HEK293T (cell line): ENCODE measurements at regions not wholly inside any gene's neighbourhood (a gene's known extent, or its start where the extent isn't known, plus 50 kb on each side); places are given as distances from the start of the nearest gene placed in this dataset.

Experiments used
- ARNT ChIP-seq: fragments of 450-650 bp; IDR thresholded peaks from 2 replicates; pipeline ENCODE4 v1.6.1; 2017; ENCODE audit warnings: mild to moderate bottlenecking
- CTBP1 ChIP-seq: fragments of 450-650 bp; IDR thresholded peaks from 2 replicates; pipeline ENCODE4 v1.6.1; 2016; ENCODE audit warnings: borderline replicate concordance
- FOXK2 ChIP-seq: fragments of 450-650 bp; IDR thresholded peaks from 2 replicates; pipeline ENCODE4 v1.6.1; 2016; ENCODE audit warnings: mild to moderate bottlenecking
- FOXM1 ChIP-seq: fragments of 450-650 bp; IDR thresholded peaks from 2 replicates; pipeline ENCODE4 v1.6.1; 2017; ENCODE audit warnings: mild to moderate bottlenecking, borderline replicate concordance
- LEF1 ChIP-seq: fragments of 450-650 bp; IDR thresholded peaks from 2 replicates; pipeline ENCODE4 v1.6.1; 2017; ENCODE audit warnings: mild to moderate bottlenecking, borderline replicate concordance
- SP1 ChIP-seq: fragments of 450-650 bp; IDR thresholded peaks from 2 replicates; pipeline ENCODE4 v1.6.1; 2017
- SUZ12 ChIP-seq: fragments of 450-650 bp; IDR thresholded peaks from 2 replicates; pipeline ENCODE4 v1.6.1; 2016; ENCODE audit warnings: mild to moderate bottlenecking
- ZNF384 ChIP-seq: fragments of 450-650 bp; IDR thresholded peaks from 2 replicates; pipeline ENCODE4 v1.6.1; 2016
- TF ChIP-seq, protein P1 (sequence below): fragments of 450-650 bp; IDR thresholded peaks from 2 replicates; pipeline ENCODE4 v1.6.1; 2016

DNA sequence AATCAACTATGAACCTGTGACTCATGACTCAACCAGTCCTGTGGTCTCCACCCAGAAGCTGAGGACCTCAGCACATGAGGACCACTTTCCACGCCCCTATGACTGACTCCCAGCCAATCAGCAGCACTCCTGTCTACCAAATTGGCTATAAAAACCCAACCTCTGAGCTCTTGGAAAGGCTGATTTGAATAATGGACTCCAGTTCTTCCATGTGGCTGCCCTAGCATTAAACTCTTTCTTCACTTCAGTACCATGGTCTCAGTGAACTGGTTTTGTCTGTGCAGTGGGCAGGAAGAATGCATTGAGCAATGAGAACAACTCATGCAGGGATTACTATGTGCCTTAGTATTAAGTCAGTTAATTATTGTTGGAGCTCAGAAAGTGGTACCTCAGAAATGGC, 78.3 kb downstream of the CMPK2 start:
- TF ChIP-seq SUZ12 (no peak), ZNF384 (no peak), FOXM1 (no peak), CTBP1 (no peak), ARNT (no peak), FOXK2 (no peak), SP1 (no peak), LEF1 (no peak)
- TF ChIP-seq, protein P1, sequence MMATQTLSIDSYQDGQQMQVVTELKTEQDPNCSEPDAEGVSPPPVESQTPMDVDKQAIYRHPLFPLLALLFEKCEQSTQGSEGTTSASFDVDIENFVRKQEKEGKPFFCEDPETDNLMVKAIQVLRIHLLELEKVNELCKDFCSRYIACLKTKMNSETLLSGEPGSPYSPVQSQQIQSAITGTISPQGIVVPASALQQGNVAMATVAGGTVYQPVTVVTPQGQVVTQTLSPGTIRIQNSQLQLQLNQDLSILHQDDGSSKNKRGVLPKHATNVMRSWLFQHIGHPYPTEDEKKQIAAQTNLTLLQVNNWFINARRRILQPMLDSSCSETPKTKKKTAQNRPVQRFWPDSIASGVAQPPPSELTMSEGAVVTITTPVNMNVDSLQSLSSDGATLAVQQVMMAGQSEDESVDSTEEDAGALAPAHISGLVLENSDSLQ, result no peak
